HCT116 (cell line): ENCODE measurements at regions not wholly inside any gene's neighbourhood (a gene's known extent, or its start where the extent isn't known, plus 50 kb on each side); places are given as distances from the start of the nearest gene placed in this dataset.

Experiments used
- ATAC-seq: fragments of 200-7000 bp; cut with Tn5 transposase; 2 replicates; pipeline ENCODE4 v1.9.1; 2020; ENCODE audit warnings: mild to moderate bottlenecking, moderate library complexity
- BruUV-seq: library from RNA; stranded (reverse); fragments of 400-500 nt; replicated peaks from 2 replicates; lab custom pipeline; 2021; lab: Mats Ljungman, UMichigan
- CTCF ChIA-PET: fragments of 300-600 bp; sonication (Branson Sonifier 250); formaldehyde crosslinking; loops from one replicate; lab custom pipeline; 2021; ENCODE audit warnings: antibody characterized with exemption; lab: Charles Lee
- POLR2A ChIA-PET: fragments of 300-600, 350-600 bp; sonication (Branson Sonifier 250); formaldehyde crosslinking; loops from one replicate; lab custom pipeline; 2021; ENCODE audit warnings: antibody characterized with exemption; lab: Charles Lee
- RAD21 ChIA-PET, 2 experiments: fragments of 300-600 bp; sonication (Branson Sonifier 250); formaldehyde crosslinking; loops; one replicate each; lab custom pipeline; 2023; ENCODE audit warnings: low total read pairs in 2 of 2; ENCODE audit not compliant: uncharacterized antibody in 2 of 2, unreplicated experiment in 2 of 2, low non-redundant PET in 1 of 2; lab: Charles Lee
- DNase-seq: peaks from one replicate; pipeline ENCODE4 v3.0.0-alpha.2; 2010; ENCODE audit warnings: low read depth, low spot score
- H2AFZ ChIP-seq: fragments of 200-600 bp; shearing (Covaris generic), sonication (generic); 2 replicates; pipeline ENCODE4 v1.6.1; 2017; ENCODE audit warnings: low read depth, mixed run types, mixed read lengths, antibody characterized with exemption, low read length; ENCODE audit not compliant: poor library complexity, severe bottlenecking
- H3K27ac ChIP-seq: 2 replicates; pipeline ENCODE4 v1.5.1; 2012; ENCODE audit warnings: low read depth, low read length
- H3K27me3 ChIP-seq: fragments of 200-600 bp; sonication (generic); 2 replicates; pipeline ENCODE4 v1.6.1; 2016; ENCODE audit warnings: mixed run types, low read length, mixed read lengths; ENCODE audit not compliant: insufficient read depth
- H3K36me3 ChIP-seq, 2 experiments: fragments of 200-500 bp in 1 of 2; fragments of 200-600 bp in 1 of 2; sonication (Bioruptor generic) in 1 of 2; sonication (generic) in 1 of 2; 2 replicates each; pipeline versions ENCODE4 v1.5.1 to v1.6.1; 2014 to 2016; ENCODE audit warnings: low read length in 2 of 2, inconsistent platforms in 1 of 2, mixed read lengths in 1 of 2, mixed run types in 1 of 2; ENCODE audit not compliant: insufficient read depth in 2 of 2, control insufficient read depth in 1 of 2
- H3K4me1 ChIP-seq, 2 experiments: fragments of 200-600 bp in 1 of 2; sonication (generic) in 1 of 2; 2 replicates each; pipeline versions ENCODE4 v1.5.1 to v1.6.1; 2012 to 2017; ENCODE audit warnings: low read length in 2 of 2, inconsistent platforms in 1 of 2, mild to moderate bottlenecking in 1 of 2, mixed read lengths in 1 of 2, mixed run types in 1 of 2, moderate library complexity in 1 of 2; ENCODE audit not compliant: insufficient read depth in 2 of 2, control insufficient read depth in 1 of 2
- H3K4me2 ChIP-seq: fragments of 200-600 bp; sonication (generic); 2 replicates; pipeline ENCODE4 v1.6.1; 2017; ENCODE audit warnings: mixed run types, low read length, mixed read lengths
- H3K4me3 ChIP-seq, 2 experiments: fragments of 200-600 bp in 1 of 2; sonication (generic) in 1 of 2; replicated peaks in 1 of 2; 2 replicates each; pipeline ENCODE4 v1.5.1; 2011 to 2016; ENCODE audit warnings: low read length in 2 of 2, control low read depth in 1 of 2, low read depth in 1 of 2, mild to moderate bottlenecking in 1 of 2, mixed read lengths in 1 of 2, mixed run types in 1 of 2
- H3K79me2 ChIP-seq: fragments of 200-600 bp; sonication (generic); 2 replicates; pipeline ENCODE4 v1.6.1; 2017; ENCODE audit warnings: mild to moderate bottlenecking, mixed run types, low read length, moderate library complexity, mixed read lengths; ENCODE audit not compliant: insufficient read depth
- H3K9ac ChIP-seq: fragments of 200-600 bp; sonication (generic); 2 replicates; pipeline ENCODE4 v1.6.1; 2016; ENCODE audit warnings: low read length, mixed read lengths
- H3K9me2 ChIP-seq: fragments of 200-600 bp; sonication (generic), shearing (Covaris generic); 2 replicates; pipeline ENCODE4 v1.6.1; 2017; ENCODE audit warnings: mixed run types, mild to moderate bottlenecking, moderate library complexity; ENCODE audit not compliant: insufficient read depth
- H3K9me3 ChIP-seq, 2 experiments: fragments of 200-500 bp in 1 of 2; fragments of 200-600 bp in 1 of 2; sonication (Bioruptor generic) in 1 of 2; sonication (generic) in 1 of 2; 2 replicates each; pipeline ENCODE4 v1.6.1; 2014 to 2017; ENCODE audit warnings: low read length in 2 of 2, mixed read lengths in 2 of 2, inconsistent platforms in 1 of 2, low read depth in 1 of 2, mild to moderate bottlenecking in 1 of 2, mixed run types in 1 of 2, moderate library complexity in 1 of 2; ENCODE audit not compliant: control insufficient read depth in 1 of 2, insufficient read depth in 1 of 2
- H4K20me1 ChIP-seq: fragments of 200-600 bp; sonication (generic), shearing (Covaris generic); 2 replicates; pipeline ENCODE4 v1.6.1; 2017; ENCODE audit warnings: mixed run types, mild to moderate bottlenecking, moderate library complexity; ENCODE audit not compliant: insufficient read depth
- CBX3 ChIP-seq: IDR thresholded peaks from 2 replicates; pipeline ENCODE4 v1.6.1; 2012; ENCODE audit warnings: low read depth
- ELF1 ChIP-seq: IDR thresholded peaks from 2 replicates; pipeline ENCODE4 v1.6.1; 2012; ENCODE audit warnings: low read depth, borderline replicate concordance
- EZH2 ChIP-seq: fragments of 200-600 bp; sonication (generic); IDR thresholded peaks from 2 replicates; pipeline ENCODE4 v1.6.1; 2017; ENCODE audit warnings: antibody characterized with exemption, mixed run types
- EZH2phosphoT487 ChIP-seq: fragments of 200-600 bp; IDR thresholded peaks from 2 replicates; pipeline ENCODE4 v1.6.1; 2018; ENCODE audit warnings: antibody characterized with exemption, borderline replicate concordance
- FOSL1 ChIP-seq: IDR thresholded peaks from 2 replicates; pipeline ENCODE4 v1.6.1; 2012; ENCODE audit warnings: low read depth
- JUND ChIP-seq: IDR thresholded peaks from 2 replicates; pipeline ENCODE4 v1.6.1; 2012
- SIN3A ChIP-seq: IDR thresholded peaks from 2 replicates; pipeline ENCODE4 v1.6.1; 2012; ENCODE audit warnings: low read depth
- YY1 ChIP-seq: IDR thresholded peaks from 2 replicates; pipeline ENCODE4 v1.6.1; 2011; ENCODE audit warnings: low read length, low read depth, moderate library complexity, mild to moderate bottlenecking; ENCODE audit not compliant: insufficient replicate concordance; ENCODE audit errors: extremely low read depth
- ZNF274 ChIP-seq: fragments of 200-500 bp; sonication (Bioruptor generic); IDR thresholded peaks from 2 replicates; pipeline ENCODE4 v1.6.1; 2014; ENCODE audit warnings: mild to moderate bottlenecking, low read depth, low read length, inconsistent platforms
- intact Hi-C: fragments of 100-400 bp; cut with micrococcal nuclease; formaldehyde crosslinking; loops from 2 replicates; pipeline ENCODE4 v1.10.0; 2022
- TF ChIP-seq, protein P1 (sequence below): IDR thresholded peaks from 2 replicates; pipeline ENCODE4 v1.6.1; 2012
- TF ChIP-seq, protein P2 (sequence below): IDR thresholded peaks from 2 replicates; pipeline ENCODE4 v1.6.1; 2011; ENCODE audit warnings: mild to moderate bottlenecking, low read length, moderate library complexity; ENCODE audit not compliant: insufficient replicate concordance; ENCODE audit errors: extremely low read depth
- TF ChIP-seq, protein P3 (sequence below): IDR thresholded peaks from 2 replicates; pipeline ENCODE4 v1.6.1; 2012; ENCODE audit warnings: low read depth

- ChIA-PET RAD21 (no interaction called here), POLR2A (no interaction called here), CTCF (no interaction called here)
- no peaks in the 10 kb centered on the region for H4K20me1 ChIP-seq
- no peak for DNase-seq
- no peak overlapping the region for H3K4me2 ChIP-seq
- H3K9me2 ChIP-seq: no peaks in the 10 kb centered on the region
- H3K36me3 ChIP-seq: no peaks in the 10 kb centered on the region
- H2AFZ ChIP-seq: no peak overlapping the region
- H3K79me2 ChIP-seq: no peaks in the 10 kb centered on the region
- ATAC-seq: no peak
- BruUV-seq: no TSS peak
- no peak overlapping the region for H3K9ac ChIP-seq
- no peak overlapping the region for H3K4me3 ChIP-seq
- H3K4me1 ChIP-seq: no peaks in the 10 kb centered on the region
- TF ChIP-seq, protein P1, sequence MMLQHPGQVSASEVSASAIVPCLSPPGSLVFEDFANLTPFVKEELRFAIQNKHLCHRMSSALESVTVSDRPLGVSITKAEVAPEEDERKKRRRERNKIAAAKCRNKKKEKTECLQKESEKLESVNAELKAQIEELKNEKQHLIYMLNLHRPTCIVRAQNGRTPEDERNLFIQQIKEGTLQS: no peak
- TF ChIP-seq EZH2phosphoT487 (no peak), EZH2 (no peak), SIN3A (no peak), JUND (no peak)
- TF ChIP-seq, protein P2, sequence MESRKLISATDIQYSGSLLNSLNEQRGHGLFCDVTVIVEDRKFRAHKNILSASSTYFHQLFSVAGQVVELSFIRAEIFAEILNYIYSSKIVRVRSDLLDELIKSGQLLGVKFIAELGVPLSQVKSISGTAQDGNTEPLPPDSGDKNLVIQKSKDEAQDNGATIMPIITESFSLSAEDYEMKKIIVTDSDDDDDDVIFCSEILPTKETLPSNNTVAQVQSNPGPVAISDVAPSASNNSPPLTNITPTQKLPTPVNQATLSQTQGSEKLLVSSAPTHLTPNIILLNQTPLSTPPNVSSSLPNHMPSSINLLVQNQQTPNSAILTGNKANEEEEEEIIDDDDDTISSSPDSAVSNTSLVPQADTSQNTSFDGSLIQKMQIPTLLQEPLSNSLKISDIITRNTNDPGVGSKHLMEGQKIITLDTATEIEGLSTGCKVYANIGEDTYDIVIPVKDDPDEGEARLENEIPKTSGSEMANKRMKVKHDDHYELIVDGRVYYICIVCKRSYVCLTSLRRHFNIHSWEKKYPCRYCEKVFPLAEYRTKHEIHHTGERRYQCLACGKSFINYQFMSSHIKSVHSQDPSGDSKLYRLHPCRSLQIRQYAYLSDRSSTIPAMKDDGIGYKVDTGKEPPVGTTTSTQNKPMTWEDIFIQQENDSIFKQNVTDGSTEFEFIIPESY: no peak
- no peaks in the 10 kb centered on the region for H3K27me3 ChIP-seq
- H3K27ac ChIP-seq: no peak overlapping the region
- no peaks in the 10 kb centered on the region for H3K9me3 ChIP-seq
- intact Hi-C loops: no loop called here
Measured at GRCh38 chr1:192866241-192866868, 57.5 kb downstream of the RGS2 start.

DNA sequence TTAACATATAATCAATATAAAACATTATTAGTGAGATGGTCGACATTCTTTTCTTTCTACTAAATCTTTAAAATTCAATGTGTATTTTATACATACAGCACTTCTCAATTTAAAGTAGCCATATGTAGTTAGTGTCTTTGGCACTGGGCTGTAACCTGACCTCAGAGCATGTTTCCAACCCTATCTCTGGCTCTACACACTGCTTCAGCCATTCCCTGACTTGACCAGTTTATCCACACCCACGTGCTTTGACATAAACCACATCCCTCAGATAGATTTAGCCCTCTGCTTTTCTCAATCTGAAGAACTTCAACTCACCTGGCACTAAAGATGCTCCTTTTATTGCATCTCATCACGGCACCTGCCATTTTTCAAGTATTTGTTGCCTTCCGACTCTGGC, 58.3 kb downstream of the RGS2 start:
- ChIA-PET RAD21 (no interaction called here), CTCF (no interaction called here), POLR2A (no interaction called here)
- no peaks in the 10 kb centered on the region for H3K79me2 ChIP-seq
- no peaks in the 10 kb centered on the region for H3K9me2 ChIP-seq
- no peak overlapping the region for H3K4me3 ChIP-seq
- H3K27me3 ChIP-seq: no peaks in the 10 kb centered on the region
- no peak overlapping the region for H3K4me2 ChIP-seq
- H3K36me3 ChIP-seq: no peaks in the 10 kb centered on the region
- no peak overlapping the region for H2AFZ ChIP-seq
- DNase-seq (no peak), ATAC-seq (no peak)
- intact Hi-C loops: no loop called here
- H3K9me3 ChIP-seq: no peaks in the 10 kb centered on the region
- H3K9ac ChIP-seq: no peak overlapping the region
- H3K27ac ChIP-seq: no peak overlapping the region
- BruUV-seq: no TSS peak
- no peaks in the 10 kb centered on the region for H3K4me1 ChIP-seq
- H4K20me1 ChIP-seq: no peaks in the 10 kb centered on the region
- TF ChIP-seq, protein P2: no peak
- TF ChIP-seq, protein P3, sequence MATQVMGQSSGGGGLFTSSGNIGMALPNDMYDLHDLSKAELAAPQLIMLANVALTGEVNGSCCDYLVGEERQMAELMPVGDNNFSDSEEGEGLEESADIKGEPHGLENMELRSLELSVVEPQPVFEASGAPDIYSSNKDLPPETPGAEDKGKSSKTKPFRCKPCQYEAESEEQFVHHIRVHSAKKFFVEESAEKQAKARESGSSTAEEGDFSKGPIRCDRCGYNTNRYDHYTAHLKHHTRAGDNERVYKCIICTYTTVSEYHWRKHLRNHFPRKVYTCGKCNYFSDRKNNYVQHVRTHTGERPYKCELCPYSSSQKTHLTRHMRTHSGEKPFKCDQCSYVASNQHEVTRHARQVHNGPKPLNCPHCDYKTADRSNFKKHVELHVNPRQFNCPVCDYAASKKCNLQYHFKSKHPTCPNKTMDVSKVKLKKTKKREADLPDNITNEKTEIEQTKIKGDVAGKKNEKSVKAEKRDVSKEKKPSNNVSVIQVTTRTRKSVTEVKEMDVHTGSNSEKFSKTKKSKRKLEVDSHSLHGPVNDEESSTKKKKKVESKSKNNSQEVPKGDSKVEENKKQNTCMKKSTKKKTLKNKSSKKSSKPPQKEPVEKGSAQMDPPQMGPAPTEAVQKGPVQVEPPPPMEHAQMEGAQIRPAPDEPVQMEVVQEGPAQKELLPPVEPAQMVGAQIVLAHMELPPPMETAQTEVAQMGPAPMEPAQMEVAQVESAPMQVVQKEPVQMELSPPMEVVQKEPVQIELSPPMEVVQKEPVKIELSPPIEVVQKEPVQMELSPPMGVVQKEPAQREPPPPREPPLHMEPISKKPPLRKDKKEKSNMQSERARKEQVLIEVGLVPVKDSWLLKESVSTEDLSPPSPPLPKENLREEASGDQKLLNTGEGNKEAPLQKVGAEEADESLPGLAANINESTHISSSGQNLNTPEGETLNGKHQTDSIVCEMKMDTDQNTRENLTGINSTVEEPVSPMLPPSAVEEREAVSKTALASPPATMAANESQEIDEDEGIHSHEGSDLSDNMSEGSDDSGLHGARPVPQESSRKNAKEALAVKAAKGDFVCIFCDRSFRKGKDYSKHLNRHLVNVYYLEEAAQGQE: no peak
- TF ChIP-seq ZNF274: no peak
- TF ChIP-seq YY1: no peak
- no peak for TF ChIP-seq CBX3
- TF ChIP-seq FOSL1: no peak
- no peak for TF ChIP-seq ELF1
